Activated CD4-positive, alpha-beta memory T cell treated with anti-CD3 and anti-CD28 coated beads, Interleukin-2, amount 10 ng/mL, durations not matched to agents 7 days and 5 days (primary cell): ENCODE measurements at regions not wholly inside any gene's neighbourhood (a gene's known extent, or its start where the extent isn't known, plus 50 kb on each side); places are given as distances from the start of the nearest gene placed in this dataset.

Source experiments
- CTCF ChIA-PET: fragments of 350-600 bp; sonication (Branson Sonifier 250); formaldehyde crosslinking; loops from one replicate; lab custom pipeline; 2021; ENCODE audit warnings: antibody characterized with exemption, inconsistent platforms; lab: Charles Lee
- POLR2A ChIA-PET: fragments of 350-600 bp; sonication (Branson Sonifier 250); formaldehyde crosslinking; loops from one replicate; lab custom pipeline; 2021; ENCODE audit warnings: antibody characterized with exemption; lab: Charles Lee
- DNase-seq: peaks from one replicate; pipeline ENCODE4 v3.0.0-alpha.2; 2020
- H3K27ac Mint-ChIP-seq: one replicate; pipeline ENCODE4 v1.8.0; 2021; ENCODE audit warnings: mild to moderate bottlenecking, mixed read lengths
- H3K27me3 Mint-ChIP-seq: one replicate; pipeline ENCODE4 v1.8.0; 2021; ENCODE audit warnings: mixed read lengths
- H3K36me3 Mint-ChIP-seq: one replicate; pipeline ENCODE4 v1.8.0; 2021; ENCODE audit warnings: low read depth, mixed read lengths
- H3K4me1 Mint-ChIP-seq: one replicate; pipeline ENCODE4 v1.8.0; 2021; ENCODE audit warnings: mixed read lengths
- H3K4me3 Mint-ChIP-seq: one replicate; pipeline ENCODE4 v1.8.0; 2021; ENCODE audit warnings: mild to moderate bottlenecking, mixed read lengths
- H3K9me3 Mint-ChIP-seq: one replicate; pipeline ENCODE4 v1.8.0; 2021; ENCODE audit warnings: mixed read lengths

DNA sequence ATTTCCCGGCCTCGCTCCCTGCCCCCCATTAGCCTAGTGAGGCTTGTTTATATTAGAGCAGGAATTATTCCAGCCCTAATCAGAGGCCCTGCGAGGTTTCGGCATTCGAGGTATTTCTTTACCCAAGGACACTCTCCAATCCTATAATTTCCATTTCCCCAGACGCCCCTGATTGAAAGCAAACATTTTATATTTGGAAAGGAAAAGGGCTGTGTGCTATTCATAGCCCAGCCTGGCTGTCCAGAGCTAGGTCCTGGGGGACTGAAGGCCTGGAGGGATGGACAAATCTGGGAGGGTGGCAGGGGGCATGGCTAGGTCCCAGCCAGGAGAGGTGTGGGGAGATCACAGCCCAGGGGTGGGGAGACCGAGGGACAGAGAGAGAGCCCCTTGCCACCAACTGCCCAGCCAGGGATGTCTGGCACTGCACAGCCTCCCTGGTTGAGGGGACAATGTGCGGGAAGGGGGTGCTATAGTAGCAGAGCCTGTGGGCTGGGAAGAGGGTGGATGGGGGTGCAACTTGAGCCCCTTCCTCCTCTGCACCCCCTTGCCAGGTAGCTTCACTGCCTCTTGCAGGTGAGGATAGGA, 125.1 kb downstream of the BARX1 start:
- no peak overlapping the region for H3K27ac Mint-ChIP-seq
- ChIA-PET POLR2A (no interaction called here), CTCF (interaction anchor here (1.1 kb wide), 1 partner anchor 13 kb away, joined by 3 read pairs; no protein-coding TSS in a partner anchor)
- DNase-seq: no peak
- peaks cover 29% of the 10 kb centered on the region for H3K27me3 Mint-ChIP-seq
- H3K4me1 Mint-ChIP-seq: peaks cover 5% of the 10 kb centered on the region
- peaks cover 2% of the 10 kb centered on the region for H3K9me3 Mint-ChIP-seq
- H3K36me3 Mint-ChIP-seq: no peaks in the 10 kb centered on the region
- no peak overlapping the region for H3K4me3 Mint-ChIP-seq

DNA sequence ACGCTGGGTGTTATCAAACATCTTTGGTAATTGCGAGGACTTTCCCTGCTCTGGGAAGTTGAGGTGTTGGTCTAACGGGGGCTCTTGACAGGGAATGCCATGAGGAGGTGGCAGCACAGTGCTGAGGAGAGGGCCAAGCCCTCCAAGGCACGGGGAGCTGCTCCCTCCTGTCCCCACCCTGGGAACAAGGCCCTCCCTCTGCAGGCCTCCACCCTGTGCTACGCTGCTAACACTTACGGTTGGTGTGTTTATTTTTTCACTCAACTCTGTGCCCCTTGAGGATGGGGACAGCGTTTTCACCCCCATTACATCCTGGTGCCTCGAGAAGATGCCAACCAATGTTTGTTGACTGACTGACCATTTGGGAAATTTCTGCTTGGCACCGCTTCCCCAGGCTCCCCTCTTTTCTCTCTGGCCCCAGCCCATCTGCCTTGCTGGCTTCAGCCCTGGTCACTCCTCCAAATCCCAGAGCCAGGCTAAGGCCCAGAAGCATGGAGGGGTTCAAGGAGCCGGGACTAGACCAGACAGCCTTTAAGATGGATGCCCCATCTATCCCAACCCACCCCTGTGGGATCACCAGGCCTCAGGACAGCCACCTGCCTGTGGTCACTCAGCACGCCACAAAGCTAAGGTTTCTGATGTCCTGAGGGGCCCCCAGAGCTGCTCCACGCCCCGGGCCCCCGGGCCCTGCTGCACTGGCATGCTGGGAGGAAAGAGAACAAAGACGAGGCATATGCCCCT, 125.7 kb downstream of the BARX1 start:
- POLR2A ChIA-PET: no interaction called here

GRCh38 chr9:93828331-93829097, 126.6 kb downstream of the BARX1 start:
- Mint-ChIP-seq H3K27ac (no peak overlapping the region), H3K4me1 (peaks cover 5% of the 10 kb centered on the region), H3K27me3 (peaks cover 26% of the 10 kb centered on the region), H3K9me3 (peaks cover 2% of the 10 kb centered on the region), H3K4me3 (no peak overlapping the region), H3K36me3 (no peaks in the 10 kb centered on the region)
- no peak for DNase-seq
- ChIA-PET POLR2A (no interaction called here), CTCF (interaction anchor here (3.8 kb wide), 1 partner anchor 134 kb away, joined by 18 read pairs; no protein-coding TSS in a partner anchor)

More for the DNA sequence above, 125.7 kb downstream of the BARX1 start:
- Mint-ChIP-seq H3K9me3 (peaks cover 2% of the 10 kb centered on the region), H3K27ac (no peak overlapping the region), H3K4me3 (no peak overlapping the region), H3K4me1 (peaks cover 5% of the 10 kb centered on the region), H3K36me3 (no peaks in the 10 kb centered on the region), H3K27me3 (peaks cover 28% of the 10 kb centered on the region)
- no peak for DNase-seq
- CTCF ChIA-PET: interaction anchor here (1.1 kb wide), 1 partner anchor 13 kb away, joined by 3 read pairs; no protein-coding TSS in a partner anchor

- Mint-ChIP-seq H3K9me3 (no peaks in the 10 kb centered on the region), H3K4me3 (no peak overlapping the region), H3K27ac (no peak overlapping the region), H3K4me1 (peaks cover 5% of the 10 kb centered on the region), H3K36me3 (no peaks in the 10 kb centered on the region), H3K27me3 (peaks cover 20% of the 10 kb centered on the region)
- POLR2A ChIA-PET: no interaction called here
- CTCF ChIA-PET: interaction anchor here (0.6 to 3.8 kb wide), 14 partner anchors 8 to 263 kb away, joined by 3 to 18 read pairs (median 4); no protein-coding TSS in a partner anchor
- DNase-seq: peak; percentile 30
Observed at GRCh38 chr9:93827545-93828330, 127.4 kb downstream of the BARX1 start.

GRCh38 chr9:93826905-93827544, 128.1 kb downstream of the BARX1 start:
- CTCF ChIA-PET: interaction anchor here (0.6 to 3.8 kb wide), 13 partner anchors 9 to 262 kb away, joined by 3 to 18 read pairs (median 4); no protein-coding TSS in a partner anchor
- Mint-ChIP-seq H3K4me3 (no peak overlapping the region), H3K27ac (no peak overlapping the region), H3K9me3 (no peaks in the 10 kb centered on the region), H3K4me1 (peaks cover 5% of the 10 kb centered on the region), H3K36me3 (no peaks in the 10 kb centered on the region), H3K27me3 (peaks cover 23% of the 10 kb centered on the region)
- POLR2A ChIA-PET: no interaction called here
- no peak for DNase-seq

DNA sequence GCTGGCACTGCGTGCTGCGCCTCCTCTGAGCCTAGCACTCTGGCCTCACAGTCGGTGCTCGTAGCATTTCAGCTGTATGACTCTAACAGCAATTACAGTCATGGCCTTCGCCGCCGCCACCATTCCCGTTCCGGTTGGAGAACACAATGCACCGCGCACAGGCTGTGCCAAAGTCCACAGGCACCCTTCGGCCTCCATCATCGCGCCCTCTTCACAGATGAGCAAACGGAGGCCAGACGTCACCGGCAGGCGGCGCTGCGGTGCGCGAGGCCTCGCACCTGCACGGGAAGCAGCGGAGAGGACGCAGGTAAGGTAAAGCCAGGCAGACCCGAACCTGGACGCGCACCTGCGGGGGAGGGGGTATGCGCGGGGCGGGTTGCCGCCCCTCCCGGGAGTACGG, 128.9 kb downstream of the BARX1 start:
- H3K27me3 Mint-ChIP-seq: peaks cover 26% of the 10 kb centered on the region
- peaks cover 5% of the 10 kb centered on the region for H3K4me1 Mint-ChIP-seq
- H3K9me3 Mint-ChIP-seq: no peaks in the 10 kb centered on the region
- DNase-seq: peak; percentile 56
- CTCF ChIA-PET: interaction anchor here (0.6 to 3.8 kb wide), 5 partner anchors 12 to 176 kb away, joined by 3 to 18 read pairs (median 4); no protein-coding TSS in a partner anchor
- no peaks in the 10 kb centered on the region for H3K36me3 Mint-ChIP-seq
- POLR2A ChIA-PET: no interaction called here
- no peak overlapping the region for H3K4me3 Mint-ChIP-seq
- no peak overlapping the region for H3K27ac Mint-ChIP-seq

DNA sequence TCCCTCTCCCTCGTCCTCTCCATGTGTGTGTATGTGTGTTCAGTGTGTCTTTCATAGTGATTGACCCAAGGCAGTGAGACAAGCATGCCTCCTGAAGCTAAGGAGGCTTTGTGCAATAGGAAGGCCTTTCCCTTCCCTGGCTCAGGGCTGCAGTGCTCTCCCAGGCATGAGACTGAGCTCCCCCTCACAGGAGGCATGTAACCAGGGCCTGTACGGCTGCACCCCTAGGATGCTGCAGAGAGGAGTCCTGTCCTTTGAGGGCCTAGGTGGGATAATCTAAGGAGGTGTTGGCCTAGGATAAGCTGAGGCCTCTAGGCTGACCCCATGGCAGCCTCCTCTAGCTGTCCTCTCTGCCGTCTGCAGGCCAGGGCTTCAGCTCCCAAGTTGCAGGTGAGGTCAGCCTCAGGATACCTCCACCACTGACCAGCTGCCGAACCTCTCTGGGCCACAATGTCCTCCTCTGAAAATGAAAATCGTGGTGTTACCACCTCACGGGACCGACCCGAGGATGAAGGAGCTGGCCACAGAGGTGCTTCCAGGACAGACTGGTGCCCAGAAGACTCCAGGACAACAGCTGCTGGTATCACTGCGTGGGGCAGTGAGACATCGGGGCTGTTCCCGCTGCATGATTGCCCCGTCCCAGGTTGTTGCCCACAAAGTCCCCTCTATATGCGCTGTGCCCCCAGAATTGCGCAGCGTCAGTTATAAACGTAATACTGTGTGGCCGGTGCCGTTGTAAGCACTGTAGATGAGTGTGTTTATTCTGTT, 129.6 kb downstream of the BARX1 start:
- POLR2A ChIA-PET: no interaction called here

GRCh38 chr9:93824386-93825294, 130.5 kb downstream of the BARX1 start:
- POLR2A ChIA-PET: no interaction called here
- Mint-ChIP-seq H3K9me3 (no peaks in the 10 kb centered on the region), H3K36me3 (no peaks in the 10 kb centered on the region), H3K4me1 (peaks cover 5% of the 10 kb centered on the region), H3K4me3 (no peak overlapping the region), H3K27ac (no peak overlapping the region), H3K27me3 (peaks cover 23% of the 10 kb centered on the region)
- CTCF ChIA-PET: interaction anchor here (3.8 kb wide), 1 partner anchor 138 kb away, joined by 18 read pairs; no protein-coding TSS in a partner anchor
- peak; percentile 11 for DNase-seq

More for the DNA sequence above, 129.6 kb downstream of the BARX1 start:
- CTCF ChIA-PET: interaction anchor here (0.6 to 3.8 kb wide), 3 partner anchors 13 to 137 kb away, joined by 3 to 18 read pairs (median 4); no protein-coding TSS in a partner anchor
- Mint-ChIP-seq H3K27ac (no peak overlapping the region), H3K27me3 (peaks cover 23% of the 10 kb centered on the region), H3K9me3 (no peaks in the 10 kb centered on the region), H3K4me3 (no peak overlapping the region), H3K36me3 (no peaks in the 10 kb centered on the region), H3K4me1 (peaks cover 5% of the 10 kb centered on the region)
- DNase-seq: peak; percentile 9

GRCh38 chr9:93823245-93824072, 131.7 kb downstream of the BARX1 start:
- no peaks in the 10 kb centered on the region for H3K9me3 Mint-ChIP-seq

DNA sequence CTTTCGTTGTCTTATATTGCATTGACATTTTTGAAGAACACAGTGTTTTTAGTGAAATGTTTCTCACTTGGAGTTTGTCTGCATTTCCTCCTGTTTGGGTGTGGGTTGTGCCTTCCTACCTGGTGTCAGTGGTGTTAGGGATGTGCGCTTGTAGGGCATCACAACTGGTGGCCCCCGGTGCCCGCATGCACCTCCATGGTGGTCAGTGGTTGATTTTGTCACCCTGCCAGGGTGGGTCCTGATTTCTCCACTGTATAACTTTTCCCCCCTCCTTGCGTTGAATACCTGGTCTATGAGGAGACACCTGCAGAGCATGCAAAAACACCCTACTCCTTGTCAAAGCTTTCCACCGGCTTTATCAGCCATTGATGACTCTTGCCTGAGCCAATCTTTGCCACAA, 132.9 kb downstream of the BARX1 start:
- no peaks in the 10 kb centered on the region for H3K36me3 Mint-ChIP-seq
- H3K4me1 Mint-ChIP-seq: peaks cover 5% of the 10 kb centered on the region
- no peak for DNase-seq
- no peak overlapping the region for H3K27ac Mint-ChIP-seq
- no peak overlapping the region for H3K4me3 Mint-ChIP-seq
- H3K27me3 Mint-ChIP-seq: peaks cover 16% of the 10 kb centered on the region
- ChIA-PET CTCF (no interaction called here), POLR2A (no interaction called here)
- H3K9me3 Mint-ChIP-seq: no peaks in the 10 kb centered on the region

More at GRCh38 chr9:93823245-93824072, 131.7 kb downstream of the BARX1 start:
- H3K4me1 Mint-ChIP-seq: peaks cover 5% of the 10 kb centered on the region
- H3K4me3 Mint-ChIP-seq: no peak overlapping the region
- CTCF ChIA-PET: no interaction called here
- no peak overlapping the region for H3K27ac Mint-ChIP-seq
- POLR2A ChIA-PET: no interaction called here
- no peak for DNase-seq
- no peaks in the 10 kb centered on the region for H3K36me3 Mint-ChIP-seq
- H3K27me3 Mint-ChIP-seq: peaks cover 19% of the 10 kb centered on the region
